ENCODE measurements at regions not wholly inside any gene's neighbourhood (a gene's known extent, or its start where the extent isn't known, plus 50 kb on each side); places are given as distances from the start of the nearest gene placed in this dataset.
"Not testable (repeated sequence)": the region's sequence is repeated elsewhere in the genome, so short reads cannot be mapped to it uniquely, and the experiment has no call there.

DNA sequence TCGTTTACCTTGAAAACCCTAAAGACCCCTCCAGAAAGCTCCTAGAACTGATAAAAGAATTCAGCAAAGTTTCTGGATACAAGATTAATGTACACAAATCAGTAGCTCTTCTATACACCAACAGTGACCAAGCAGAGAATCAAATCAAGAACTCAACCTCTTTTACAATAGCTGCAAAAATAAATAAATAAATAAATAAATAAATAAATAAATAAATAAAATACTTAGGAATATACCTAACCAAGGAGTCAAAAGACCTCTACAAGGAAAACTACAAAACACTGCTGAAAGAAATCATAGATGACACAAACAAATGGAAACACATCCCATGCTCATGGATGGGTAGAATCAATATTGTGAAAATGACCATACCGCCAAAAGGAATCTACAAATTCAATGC, 186.8 kb upstream of the EOLA2 start:
- DNase-seq (ENCODE audit: low spot score): not testable (repeated sequence)

DNA sequence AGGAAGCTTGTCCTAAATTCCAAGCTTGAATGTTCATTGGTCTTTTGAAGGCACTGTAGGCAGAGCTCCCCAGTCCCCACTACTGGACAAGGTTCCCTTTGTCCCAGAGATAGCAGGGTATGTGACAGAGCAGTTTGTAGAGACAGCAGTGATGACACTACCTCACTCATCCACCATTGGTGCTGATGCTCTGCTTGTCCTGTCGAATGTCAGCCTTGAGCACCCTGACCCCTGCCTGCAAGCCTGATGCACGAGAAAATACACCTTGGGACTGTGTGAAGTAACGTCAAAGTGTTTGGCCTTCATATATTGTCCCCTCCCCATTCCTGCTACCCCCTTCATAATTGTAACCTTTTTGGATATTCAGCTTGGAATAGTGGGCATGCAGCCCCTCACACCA, 188.9 kb upstream of the EOLA2 start:
- no peak for DNase-seq (ENCODE audit: low spot score)

DNA sequence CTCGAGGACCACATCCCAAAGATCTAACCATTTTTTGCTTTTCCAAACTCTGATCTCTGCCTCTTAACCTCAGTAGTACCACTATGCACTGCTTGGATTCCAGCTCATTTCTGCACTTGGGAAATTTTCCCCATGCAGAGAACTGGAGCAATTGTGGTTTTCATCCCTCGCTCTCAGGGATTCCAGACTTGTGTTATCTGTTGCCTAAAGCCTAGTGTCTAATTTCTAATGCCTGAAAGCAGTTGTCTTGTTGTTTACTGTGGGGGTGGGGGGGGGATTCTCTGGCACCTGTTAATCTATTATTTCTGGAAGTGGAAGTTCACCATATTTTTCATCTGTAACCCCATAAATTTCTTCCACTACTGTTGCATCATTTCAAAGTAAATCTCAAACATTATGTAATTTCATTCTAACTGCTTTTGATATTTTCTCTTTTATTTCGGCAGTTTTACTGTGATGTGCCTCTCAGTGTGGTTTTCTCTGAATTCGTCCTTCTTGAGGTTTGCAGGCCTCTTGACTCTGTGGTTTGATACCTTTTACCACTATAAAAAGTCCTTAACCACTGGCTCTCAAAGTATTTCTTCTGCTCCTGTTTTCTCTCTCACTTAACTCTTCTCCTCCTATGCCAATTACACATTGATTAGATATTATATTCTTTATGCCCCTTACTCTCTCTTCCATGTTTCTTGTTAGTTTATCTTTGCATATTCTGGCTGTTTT, 205.6 kb upstream of the EOLA2 start:
- no peak for DNase-seq (ENCODE audit: low spot score)

DNA sequence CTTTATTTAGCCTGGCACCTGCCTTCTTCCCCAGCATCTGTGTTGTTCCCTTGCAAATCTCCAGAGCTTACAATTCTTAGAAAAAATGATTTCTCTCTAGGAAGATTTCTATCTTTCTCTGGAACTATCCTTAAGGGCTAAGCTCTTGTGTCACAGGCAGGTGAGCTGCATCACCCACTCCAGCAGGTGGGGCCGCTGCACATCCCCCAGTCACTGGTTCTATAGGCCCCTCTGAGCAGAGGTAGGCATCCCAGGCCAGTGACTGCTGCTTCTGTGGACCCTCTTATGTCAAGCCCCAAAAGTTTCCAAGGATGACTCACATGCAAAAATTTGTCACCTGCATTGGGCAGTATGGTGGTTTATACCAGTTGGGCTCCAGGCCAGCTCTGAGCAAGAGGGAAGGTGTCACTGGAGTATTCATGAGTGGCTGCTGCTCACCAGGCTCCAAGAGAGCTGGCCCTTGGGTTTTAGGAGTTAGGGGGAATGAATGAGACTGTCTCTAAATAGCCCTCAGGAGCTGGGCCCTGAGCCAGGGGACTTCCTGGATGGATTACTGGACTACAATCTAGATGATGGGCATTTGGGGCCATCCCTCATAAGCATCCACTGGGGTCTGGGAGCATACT, 208.1 kb upstream of the EOLA2 start:
- no peak for DNase-seq (ENCODE audit: low spot score)

DNA sequence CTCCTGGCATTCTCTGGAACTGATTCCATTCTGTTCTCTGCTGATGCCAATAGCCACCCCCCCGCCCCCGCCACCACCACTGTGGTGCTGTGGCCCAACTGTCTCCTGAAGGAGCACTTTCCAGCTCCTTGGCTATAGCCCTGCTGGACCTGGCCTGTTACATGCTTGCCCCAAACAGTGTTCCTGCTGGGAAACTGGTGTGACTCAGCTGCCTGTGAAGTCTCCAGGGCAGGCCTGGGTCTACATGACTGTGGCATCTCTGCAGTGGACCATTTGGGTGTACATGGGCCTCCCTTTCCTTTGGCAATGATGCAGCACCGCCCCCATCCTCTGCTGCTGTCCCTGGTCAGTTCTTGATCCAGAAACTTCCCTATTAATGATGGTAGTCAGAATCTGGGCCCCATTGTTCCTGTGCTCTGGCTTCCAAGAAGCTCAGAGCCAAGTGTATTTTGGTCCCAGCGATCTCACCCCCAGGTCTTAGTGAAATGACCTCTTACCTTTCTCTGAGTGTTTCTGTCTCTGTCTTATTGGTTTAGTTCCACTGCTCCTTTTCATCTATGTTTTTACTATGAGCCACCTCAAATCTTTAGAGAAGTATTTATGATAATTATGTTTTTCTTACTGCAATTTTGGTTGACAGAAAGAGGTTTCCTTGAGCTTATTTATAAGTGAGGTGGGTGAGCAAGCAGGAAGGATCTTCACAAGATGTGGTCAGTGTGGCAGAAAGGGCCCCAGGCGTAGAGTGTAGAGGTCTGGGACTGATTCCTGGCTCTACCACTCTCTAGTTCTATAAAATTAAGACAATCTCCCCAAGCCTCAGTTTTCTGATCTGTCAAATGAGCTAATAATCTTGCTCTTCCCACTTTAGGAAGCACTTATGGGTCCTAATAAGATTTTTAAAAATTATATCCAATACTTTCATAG, 210.7 kb upstream of the EOLA2 start:
- no peak for DNase-seq (ENCODE audit: low spot score)

DNA sequence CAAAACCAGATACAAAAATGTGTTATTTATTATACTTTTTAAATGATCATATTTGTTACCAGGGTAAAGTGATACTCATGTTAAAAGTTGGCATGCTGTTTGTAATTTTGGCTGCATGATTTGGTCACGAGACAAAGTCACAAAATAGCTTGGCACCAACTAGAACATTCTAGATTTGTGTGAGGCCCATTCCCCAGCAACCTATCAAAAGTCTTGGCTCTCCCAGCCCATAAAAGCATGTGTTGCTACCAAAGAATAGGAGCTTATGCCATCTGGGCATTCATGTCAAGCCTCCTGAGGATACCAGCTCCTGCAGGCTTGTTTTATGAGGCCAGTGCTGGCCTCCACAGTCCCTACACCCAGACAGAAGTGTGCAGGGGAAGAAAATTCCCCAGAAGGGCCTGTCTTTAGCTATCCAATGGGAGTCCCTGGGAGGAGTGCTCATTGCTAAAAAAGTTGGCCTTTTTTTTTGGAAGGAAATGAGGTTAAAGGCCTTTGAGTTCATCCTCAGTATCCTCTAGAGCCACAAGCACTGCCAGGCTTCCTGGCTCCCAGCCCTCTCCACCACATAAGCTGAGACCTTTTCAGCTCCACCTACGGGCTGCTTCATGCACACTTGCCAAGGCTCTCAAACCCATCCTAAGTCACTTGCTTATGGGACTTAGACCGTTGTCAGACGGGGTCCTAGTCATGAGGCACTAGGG, 211.9 kb upstream of the EOLA2 start:
- DNase-seq (ENCODE audit: low spot score): no peak

DNA sequence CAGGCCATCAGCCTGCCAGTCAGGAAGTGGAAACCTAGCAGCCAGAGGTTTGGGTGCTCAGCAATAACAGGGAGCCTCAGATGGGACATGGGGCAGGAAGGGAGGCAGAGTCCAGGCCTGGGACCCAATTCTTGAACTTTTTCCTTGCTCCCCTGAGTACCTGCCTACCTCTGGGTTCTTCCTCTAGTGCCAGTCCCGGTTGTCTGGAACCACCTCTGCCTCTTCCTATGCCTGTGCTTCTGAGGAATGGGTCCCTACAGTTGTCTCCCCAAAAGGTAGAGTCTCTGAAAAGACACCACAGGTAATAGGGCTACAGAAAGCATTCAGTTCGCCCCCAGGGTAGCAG, 212.4 kb upstream of the MAMLD1 start:
- no peak for DNase-seq (ENCODE audit: low spot score)

DNA sequence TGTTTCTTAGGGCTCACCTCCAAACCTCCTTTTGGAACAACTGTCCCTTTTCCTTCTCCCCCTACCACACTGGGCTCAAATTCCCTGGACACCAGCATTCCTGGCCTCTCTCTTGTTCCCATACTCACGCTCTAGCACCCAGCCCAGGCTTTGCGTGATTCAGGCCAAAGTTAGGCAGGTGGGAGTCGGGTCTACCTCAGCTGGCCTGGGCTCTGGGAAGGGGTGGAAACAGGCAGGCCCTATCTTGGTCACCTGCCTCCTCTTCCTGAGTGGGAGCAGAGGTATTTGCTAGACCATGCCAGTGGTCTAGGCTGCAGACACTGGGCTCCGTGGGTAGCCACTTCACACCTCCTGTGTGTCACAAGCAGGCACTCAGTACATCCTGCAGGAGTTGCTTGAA, 211.1 kb upstream of the MAMLD1 start:
- no peak for DNase-seq (ENCODE audit: low spot score)

DNA sequence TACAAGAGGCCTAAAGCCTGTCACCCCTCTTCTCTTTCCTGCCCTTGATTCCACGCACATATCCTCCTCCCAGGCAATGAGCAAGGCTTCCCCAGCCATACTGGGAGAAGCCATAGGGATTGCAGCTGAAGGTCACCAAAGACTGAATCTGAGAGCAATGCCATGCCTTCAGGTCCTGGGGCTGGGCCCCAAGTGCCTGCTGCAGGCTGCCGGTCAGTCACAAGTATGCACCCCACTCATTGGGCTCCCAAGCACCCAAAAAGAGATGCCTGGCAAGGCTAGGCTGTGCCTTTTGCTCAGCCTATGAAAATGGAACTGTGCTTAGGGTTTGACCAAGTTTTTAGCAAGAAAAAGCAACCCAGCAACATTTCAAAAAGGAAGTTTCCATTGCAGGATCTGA, 210.6 kb upstream of the MAMLD1 start:
- DNase-seq (ENCODE audit: low spot score): no peak

DNA sequence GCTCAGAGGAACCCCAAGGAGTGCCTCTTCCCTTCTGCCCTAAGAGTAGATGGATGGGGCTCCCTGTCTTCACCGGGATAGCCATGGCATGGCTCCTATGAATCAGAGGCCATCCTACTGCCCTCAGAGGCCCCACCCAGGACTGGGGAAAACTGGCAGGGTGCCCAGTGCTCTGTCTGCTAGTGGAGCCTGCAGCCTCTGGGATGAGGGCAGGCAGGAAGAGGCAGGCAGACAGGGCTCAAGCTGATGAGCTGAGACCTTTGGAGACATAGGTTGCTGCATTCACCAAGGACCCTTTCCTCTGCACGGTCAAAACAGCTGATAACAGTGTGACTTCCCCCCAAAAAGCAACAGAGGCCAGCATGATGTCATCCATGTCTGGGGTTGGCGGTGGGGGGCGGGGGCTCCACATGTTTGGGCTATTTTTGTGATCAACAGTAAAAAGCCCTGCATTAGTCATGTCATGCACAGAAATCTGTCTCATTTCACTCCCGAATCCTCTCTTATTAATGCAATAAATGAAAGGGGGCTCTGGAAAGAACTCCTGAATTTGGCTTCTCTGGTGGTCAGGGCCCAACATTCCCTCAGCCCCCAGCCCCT, 207.6 kb upstream of the MAMLD1 start:
- no peak for DNase-seq (ENCODE audit: low spot score)

DNA sequence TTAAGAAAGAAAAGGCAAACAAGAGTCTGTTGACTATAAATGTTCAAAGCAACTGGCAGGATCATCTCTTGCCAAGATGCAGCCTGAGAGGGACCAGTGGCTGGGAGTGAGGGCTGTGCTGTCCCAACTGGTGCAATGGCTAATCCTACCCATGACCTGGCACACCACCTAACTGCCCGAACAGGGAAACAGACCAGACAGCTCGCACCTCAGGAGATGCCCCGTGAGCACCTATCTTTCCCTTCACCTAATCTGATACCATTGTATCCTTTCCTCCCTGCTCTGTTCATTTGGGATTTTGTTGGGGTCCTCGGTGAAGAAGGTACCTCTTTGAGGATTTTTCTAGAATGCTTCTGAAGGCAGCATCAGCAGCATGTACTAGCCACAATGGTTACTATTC, 206.5 kb upstream of the MAMLD1 start:
- no peak for DNase-seq (ENCODE audit: low spot score)

DNA sequence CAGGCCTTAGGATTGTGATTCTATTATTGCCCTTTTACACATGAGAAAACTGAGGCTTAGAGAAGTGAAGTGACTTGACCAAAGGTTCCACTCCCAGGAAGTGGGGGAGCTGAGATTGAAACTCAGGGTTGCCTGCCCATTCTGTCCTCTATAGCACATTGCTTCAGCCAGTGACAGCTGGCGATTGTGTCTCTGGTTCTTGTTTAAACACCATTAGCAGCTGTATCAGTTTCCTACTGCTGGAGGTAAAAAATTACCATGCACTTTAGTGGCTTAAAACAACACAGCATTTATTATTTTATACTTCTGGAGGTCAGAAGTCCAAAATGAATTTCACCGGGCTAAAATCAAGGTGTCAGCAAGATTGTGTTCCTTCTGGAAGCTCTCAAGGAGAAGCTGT, 205.8 kb upstream of the MAMLD1 start:
- DNase-seq (ENCODE audit: low spot score): no peak

DNA sequence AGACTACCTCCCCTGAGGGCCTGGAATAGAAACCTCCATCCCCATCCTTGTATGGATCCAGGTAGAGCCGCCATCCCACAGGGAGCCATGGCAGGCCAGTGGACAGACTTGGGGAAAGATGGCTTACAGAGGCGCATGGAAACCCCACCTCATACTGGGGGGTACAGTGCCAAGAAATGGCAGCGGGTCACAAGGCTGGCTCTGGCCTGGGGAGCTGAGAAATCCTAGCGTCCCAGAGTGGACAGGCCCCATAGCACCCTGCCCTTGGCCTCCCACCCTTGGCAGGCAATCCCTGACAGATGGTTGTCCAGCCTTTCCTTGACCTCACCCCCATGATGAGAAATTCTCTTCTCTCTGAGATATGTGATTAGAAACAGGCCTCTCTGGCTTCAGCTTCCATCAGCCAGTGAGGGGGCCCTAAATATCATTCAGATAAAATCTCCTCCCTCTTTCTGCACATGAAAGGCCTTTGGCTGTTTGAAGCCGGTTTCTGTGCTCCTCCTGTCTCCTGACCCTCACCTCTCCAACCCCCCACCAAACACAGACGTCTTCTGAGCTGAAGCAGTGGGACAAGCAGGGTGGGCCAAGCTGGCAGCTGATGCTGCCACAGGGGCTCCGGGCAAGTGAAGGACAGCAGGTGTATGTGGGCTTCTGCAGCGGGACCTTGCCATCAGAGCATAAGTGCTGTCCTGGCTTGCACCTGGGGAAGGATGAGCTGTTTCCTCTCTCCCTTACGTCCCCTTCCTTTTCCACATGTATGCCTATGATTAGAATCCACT, 204.4 kb upstream of the MAMLD1 start:
- no peak for DNase-seq (ENCODE audit: low spot score)

DNA sequence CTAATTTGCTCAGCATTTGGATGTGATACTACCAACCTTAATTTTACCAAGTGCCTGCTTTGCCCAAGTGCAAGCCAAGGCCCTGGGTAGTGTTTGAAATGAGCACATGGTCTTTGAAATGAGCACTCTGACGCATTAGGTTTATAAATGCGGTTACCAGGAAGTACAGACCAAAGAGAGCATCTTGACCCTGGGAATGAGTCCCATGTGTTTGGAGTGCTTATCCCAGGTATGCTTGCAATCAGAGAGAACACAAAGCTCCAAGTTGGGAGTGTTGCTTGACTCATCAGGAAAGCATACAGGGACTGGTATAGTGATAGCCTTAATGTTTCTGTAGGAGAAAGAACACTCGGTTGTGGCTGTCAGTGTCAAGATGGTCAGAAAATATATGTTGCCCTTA, 203.6 kb upstream of the MAMLD1 start:
- DNase-seq (ENCODE audit: low spot score): no peak

DNA sequence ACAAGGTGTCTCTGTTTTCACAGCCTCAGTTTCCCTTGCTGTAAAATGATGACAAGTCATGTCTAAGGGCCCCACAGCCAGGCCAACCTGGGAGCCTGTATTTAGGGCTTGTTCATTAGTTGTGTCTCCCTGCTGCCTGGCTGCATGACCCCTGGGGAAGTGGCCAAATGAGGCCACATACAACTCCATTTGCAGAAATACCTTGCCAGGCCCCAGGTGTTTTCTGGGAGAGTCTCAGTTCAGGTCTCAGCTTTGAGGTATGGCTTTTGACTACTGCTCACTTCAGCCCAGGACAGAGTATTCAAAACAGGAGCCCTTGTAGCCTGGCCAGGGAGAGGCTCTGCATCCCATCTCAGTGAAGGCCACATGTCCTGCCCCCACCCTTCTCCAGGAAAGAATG, 202.5 kb upstream of the MAMLD1 start:
- DNase-seq (ENCODE audit: low spot score): no peak

DNA sequence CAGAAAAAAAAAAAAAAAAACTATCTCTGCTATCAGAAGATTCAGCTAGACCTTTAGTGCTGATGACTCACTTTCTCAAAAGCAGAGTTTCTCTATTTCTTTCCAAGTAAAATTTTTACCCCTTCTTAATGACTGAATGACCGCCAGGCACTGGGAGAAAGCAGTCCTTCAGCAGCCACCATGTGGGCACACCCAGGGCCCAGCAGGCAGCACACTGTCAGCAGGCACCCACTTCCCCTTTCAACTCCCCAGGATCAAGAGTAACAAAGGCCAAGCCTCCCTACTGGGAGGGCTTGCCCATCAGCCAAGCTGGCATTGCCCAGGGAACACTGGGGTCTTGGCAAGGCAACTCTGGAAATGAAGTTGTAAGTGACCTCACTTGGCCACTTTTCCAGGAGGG, 201.9 kb upstream of the MAMLD1 start:
- no peak for DNase-seq (ENCODE audit: low spot score)

DNA sequence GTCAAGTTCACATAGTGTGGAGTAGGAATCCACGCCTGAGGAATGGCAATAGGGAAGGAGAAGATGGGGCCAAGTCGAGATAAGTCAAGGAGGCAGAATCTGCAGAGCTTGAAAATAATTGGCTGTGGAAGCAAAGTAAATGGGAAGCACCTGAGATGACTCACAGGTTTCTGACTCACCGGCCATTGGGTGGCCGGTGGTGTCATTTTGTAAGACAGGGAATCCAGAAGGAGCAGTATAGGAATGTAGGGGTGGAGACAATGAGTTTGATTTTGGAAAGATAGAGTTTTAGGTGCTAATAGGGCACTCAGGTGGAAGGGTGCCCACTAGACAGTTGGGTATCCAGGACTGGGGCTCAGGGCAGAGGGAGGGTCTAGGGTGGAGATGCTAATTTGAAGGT, 201.0 kb upstream of the MAMLD1 start:
- no peak for DNase-seq (ENCODE audit: low spot score)

DNA sequence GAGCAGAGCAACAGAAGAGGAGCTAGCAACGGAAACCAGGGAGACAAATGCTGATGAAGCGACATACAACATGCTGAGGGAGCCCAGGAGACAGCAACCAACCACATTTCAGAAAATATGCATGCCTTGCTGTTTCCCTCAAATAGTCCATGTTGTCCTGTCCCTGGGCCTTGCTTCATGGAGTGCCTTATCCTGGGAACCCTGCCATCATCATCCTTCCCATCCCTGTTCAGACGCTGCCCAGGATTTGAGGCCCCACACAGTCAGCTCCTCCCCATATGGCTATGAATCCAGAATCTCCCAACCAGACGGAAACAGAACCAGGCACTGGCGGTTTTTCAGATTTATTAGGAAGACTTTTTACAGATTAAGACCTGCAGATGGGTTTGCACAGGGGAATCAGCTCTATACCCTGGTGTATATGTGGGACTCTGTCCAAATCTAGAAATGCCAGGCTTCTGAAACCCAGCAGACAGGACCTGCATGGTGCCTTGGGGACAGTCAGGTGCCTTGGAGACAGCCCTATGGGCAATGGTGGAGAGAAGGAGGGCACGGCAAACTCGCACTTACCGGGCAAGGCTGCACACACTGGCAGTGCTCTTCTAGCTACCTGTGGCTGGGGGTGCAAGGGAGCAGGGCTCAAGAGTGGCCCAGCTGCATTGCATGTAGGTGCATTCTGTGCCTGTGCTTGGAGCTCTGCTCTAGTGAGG, 199.7 kb upstream of the MAMLD1 start:
- no peak for DNase-seq (ENCODE audit: low spot score)

DNA sequence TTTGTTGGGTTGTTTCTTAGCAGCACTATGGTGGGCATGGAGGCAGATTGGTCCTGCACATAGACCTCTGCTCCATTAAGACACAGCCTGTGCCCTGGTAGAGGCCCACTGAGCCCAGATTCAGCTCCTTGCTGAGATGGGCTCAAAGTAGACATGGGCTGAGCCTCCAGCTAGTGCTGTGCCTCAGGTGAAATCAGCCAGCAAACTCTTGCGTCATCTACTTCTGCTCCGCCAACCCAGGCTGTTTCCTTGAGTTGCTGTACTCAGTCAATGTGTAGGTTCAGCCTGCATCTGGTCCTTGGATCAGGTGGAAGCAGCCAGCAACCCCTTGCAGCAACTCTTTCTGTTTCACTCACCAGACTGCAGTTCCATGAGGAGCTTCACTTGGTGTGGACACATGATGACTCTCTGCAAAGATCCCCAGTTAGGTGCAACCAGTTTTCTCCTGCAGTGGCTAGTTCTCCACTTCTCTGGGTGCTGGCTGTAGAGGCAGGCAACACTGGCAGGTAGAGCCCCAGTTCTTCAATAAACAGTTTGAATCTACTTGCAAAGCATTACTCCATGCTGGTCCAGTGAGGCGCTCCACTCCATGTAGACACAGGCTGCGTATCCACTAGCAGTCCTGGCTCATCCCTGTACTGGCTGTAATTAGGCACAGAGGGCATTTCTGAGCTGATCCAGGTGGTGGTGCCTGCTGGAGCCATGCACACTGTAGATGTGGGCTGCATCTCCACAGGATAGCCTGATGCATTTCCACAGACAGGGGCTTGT, 199.0 kb upstream of the MAMLD1 start:
- DNase-seq (ENCODE audit: low spot score): no peak

Data from HuH-7 (cell line).